Transverse colon (tissue), 4 donors: ENCODE measurements at regions not wholly inside any gene's neighbourhood (a gene's known extent, or its start where the extent isn't known, plus 50 kb on each side); places are given as distances from the start of the nearest gene placed in this dataset.

ENCODE experiments used
- DNase-seq: peaks from one replicate; pipeline ENCODE4 v3.0.0-alpha.2; 2019
- H3K27ac ChIP-seq, 4 donors: fragments of 200-600 bp; sonication (generic); 2 replicates each; pipeline ENCODE4 v1.5.1; 2016 to 2018; ENCODE audit warnings: inconsistent platforms in 4 of 4
- H3K27me3 ChIP-seq: fragments of 200-600 bp; sonication (generic); 2 replicates; pipeline ENCODE4 v1.5.1; 2017; ENCODE audit warnings: inconsistent platforms
- H3K36me3 ChIP-seq, 4 donors: fragments of 200-600 bp; sonication (generic); 2 replicates each; pipeline ENCODE4 v1.5.1; 2017 to 2019; ENCODE audit warnings: inconsistent platforms in 4 of 4
- H3K4me1 ChIP-seq, 4 donors: fragments of 200-600 bp; sonication (generic); 2 replicates each; pipeline ENCODE4 v1.5.1; 2017 to 2020; ENCODE audit warnings: inconsistent platforms in 4 of 4
- H3K4me3 ChIP-seq, 4 donors: fragments of 200-600 bp; sonication (generic); 1 replicate in 1 of 4; 2 replicates in 3 of 4; pipeline versions ENCODE4 v1.5.1 to v1.6.1; 2017 to 2019; ENCODE audit warnings: inconsistent platforms in 4 of 4
- H3K9me3 ChIP-seq, 2 donors: fragments of 200-600 bp; sonication (generic); 2 replicates each; pipeline ENCODE4 v1.5.1; 2017 to 2019; ENCODE audit warnings: inconsistent platforms in 2 of 2
- CTCF ChIP-seq, 5 experiments: fragments of 200-600 bp in 3 of 5; fragments of 450-650 bp in 2 of 5; sonication (generic) in 3 of 5; IDR thresholded peaks; 1 replicate in 2 of 5; 2 replicates in 3 of 5; pipeline ENCODE4 v1.5.1; 2016 to 2017; ENCODE audit warnings: antibody characterized with exemption in 5 of 5, inconsistent platforms in 3 of 5, mild to moderate bottlenecking in 2 of 5, moderate library complexity in 1 of 5
- EP300 ChIP-seq: sonication (generic); formaldehyde crosslinking; IDR thresholded peaks from one replicate; pipeline ENCODE4 v1.6.1; 2017; ENCODE audit warnings: antibody characterized with exemption, low read depth
- POLR2A ChIP-seq: fragments of 450-650 bp; IDR thresholded peaks from one replicate; pipeline ENCODE4 v1.6.1; 2016; ENCODE audit warnings: antibody characterized with exemption, mild to moderate bottlenecking, moderate library complexity
- POLR2AphosphoS5 ChIP-seq, 3 donors: sonication (generic); formaldehyde crosslinking; IDR thresholded peaks; one replicate each; pipeline ENCODE4 v1.6.1; 2016; ENCODE audit warnings: antibody characterized with exemption in 3 of 3
- WGBS, 2 donors: methylation state at CpG; one replicate each; pipeline ENCODE4 v1.1.5; 2018; ENCODE audit warnings: low coverage in 1 of 2; 5-methylcytosine and 5-hydroxymethylcytosine counted together
- in situ Hi-C, 4 donors: fragments of 200-750 bp; cut with MboI; loops; one replicate each; pipeline versions ENCODE4 v1.15.0 to v1.15.1; 2017; ENCODE audit warnings: low sequenced_read_pairs in 3 of 4, low pct_ligation_motif_present in 1 of 4, low pct_unique_long_range_greater_than_20kb in 1 of 4
- intact Hi-C: fragments of 100-400 bp; cut with DNase I; formaldehyde crosslinking; loops from one replicate; pipeline ENCODE4 v1.15.1; 2023; ENCODE audit warnings: low total_unique reads

- intact Hi-C loops = no loop called here
- no peaks in the 10 kb centered on the region for H3K36me3 ChIP-seq
- H3K9me3 ChIP-seq = no peaks in the 10 kb centered on the region
- TF ChIP-seq EP300 (no peak), POLR2AphosphoS5 (IDR thresholded peaks at IDR 0.05) (no peak), CTCF (IDR thresholded peaks at IDR 0.05) (no peak), POLR2A (no peak)
- H3K4me1 ChIP-seq = peaks cover 0 to 10% (median 0%) of the 10 kb centered on the region in 4 donors
- H3K4me3 ChIP-seq = no peak overlapping the region
- H3K27ac ChIP-seq = no peak overlapping the region
- no peaks in the 10 kb centered on the region for H3K27me3 ChIP-seq
- 91 to 92% methylated on average over 10 of the region's 10 CpGs for WGBS, 2 donors
- in situ Hi-C loops = no loop called here
- no peak for DNase-seq
Observed at GRCh38 chr2:150643114-150643725, 155.8 kb upstream of the RND3 start.

- in situ Hi-C loops = no loop called here
- peak overlapping the region in 2 of 4 donors; percentile 14 to 22 for H3K27ac ChIP-seq
Observed at GRCh38 chr2:150640039-150640438, 152.6 kb upstream of the RND3 start.

GRCh38 chr2:150639383-150639782 is 151.9 kb upstream of the RND3 start:
- Histone ChIP-seq H3K9me3 (no peaks in the 10 kb centered on the region), H3K4me3 (no peak overlapping the region), H3K4me1 (peaks cover 0 to 10% (median 0%) of the 10 kb centered on the region in 4 donors), H3K36me3 (no peaks in the 10 kb centered on the region), H3K27ac (peak overlapping the region in 1 of 4 donors; percentile 22), H3K27me3 (no peaks in the 10 kb centered on the region)
- intact Hi-C loops (no loop called here), in situ Hi-C loops (no loop called here)
- TF ChIP-seq CTCF (IDR thresholded peaks at IDR 0.05) = no peak
- no peak for TF ChIP-seq POLR2A
- TF ChIP-seq POLR2AphosphoS5 (IDR thresholded peaks at IDR 0.05) = no peak
- TF ChIP-seq EP300 = no peak
- 34 to 46% methylated on average over 3 of the region's 3 CpGs for WGBS, 2 donors
- DNase-seq = no peak

More at GRCh38 chr2:150640039-150640438, 152.6 kb upstream of the RND3 start:
- Histone ChIP-seq H3K36me3 (no peaks in the 10 kb centered on the region), H3K4me1 (peaks cover 0 to 10% (median 0%) of the 10 kb centered on the region in 4 donors), H3K27me3 (no peaks in the 10 kb centered on the region), H3K9me3 (no peaks in the 10 kb centered on the region), H3K4me3 (peak overlapping the region in 1 of 4 donors; percentile 11)
- intact Hi-C loops = no loop called here
- TF ChIP-seq CTCF (IDR thresholded peaks at IDR 0.05) (no peak), POLR2A (no peak), EP300 (no peak), POLR2AphosphoS5 (IDR thresholded peaks at IDR 0.05) (no peak)
- no peak for DNase-seq
- 31% methylated on average over 4 of the region's 4 CpGs for WGBS, 2 donors

- no peaks in the 10 kb centered on the region for H3K27me3 ChIP-seq
- DNase-seq = no peak
- H3K4me3 ChIP-seq = no peak overlapping the region
- intact Hi-C loops = no loop called here
- H3K9me3 ChIP-seq = no peaks in the 10 kb centered on the region
- H3K27ac ChIP-seq = no peak overlapping the region
- in situ Hi-C loops = no loop called here
- WGBS, 2 donors = 63 to 71% methylated on average over 2 of the region's 2 CpGs
- no peak for TF ChIP-seq POLR2AphosphoS5 (IDR thresholded peaks at IDR 0.05)
- no peak for TF ChIP-seq POLR2A
- no peak for TF ChIP-seq EP300
- TF ChIP-seq CTCF (IDR thresholded peaks at IDR 0.05) = no peak
- H3K36me3 ChIP-seq = no peaks in the 10 kb centered on the region
- H3K4me1 ChIP-seq = no peaks in the 10 kb centered on the region
Observed at GRCh38 chr2:150631236-150631821, 143.9 kb upstream of the RND3 start.
